HL-60 (cell line): ENCODE measurements at regions not wholly inside any gene's neighbourhood (a gene's known extent, or its start where the extent isn't known, plus 50 kb on each side); places are given as distances from the start of the nearest gene placed in this dataset.

Experiments
- CTCF ChIP-seq: IDR thresholded peaks from one replicate; pipeline ENCODE4 v1.5.1; 2011; ENCODE audit warnings: low read length, control low read depth, inconsistent platforms; ENCODE audit not compliant: insufficient read depth
- GABPA ChIP-seq: IDR thresholded peaks from 2 replicates; pipeline ENCODE4 v1.6.1; 2012; ENCODE audit warnings: low read depth
- POLR2AphosphoS5 ChIP-seq: IDR thresholded peaks from 2 replicates; pipeline ENCODE4 v1.6.1; 2012; ENCODE audit warnings: low read depth
- SPI1 ChIP-seq: IDR thresholded peaks from 2 replicates; pipeline ENCODE4 v1.6.1; 2012; ENCODE audit warnings: low read depth, mild to moderate bottlenecking, borderline replicate concordance
- TF ChIP-seq, protein P1 (sequence below): IDR thresholded peaks from 2 replicates; pipeline ENCODE4 v1.6.1; 2012; ENCODE audit warnings: low read depth; ENCODE audit not compliant: insufficient replicate concordance

DNA sequence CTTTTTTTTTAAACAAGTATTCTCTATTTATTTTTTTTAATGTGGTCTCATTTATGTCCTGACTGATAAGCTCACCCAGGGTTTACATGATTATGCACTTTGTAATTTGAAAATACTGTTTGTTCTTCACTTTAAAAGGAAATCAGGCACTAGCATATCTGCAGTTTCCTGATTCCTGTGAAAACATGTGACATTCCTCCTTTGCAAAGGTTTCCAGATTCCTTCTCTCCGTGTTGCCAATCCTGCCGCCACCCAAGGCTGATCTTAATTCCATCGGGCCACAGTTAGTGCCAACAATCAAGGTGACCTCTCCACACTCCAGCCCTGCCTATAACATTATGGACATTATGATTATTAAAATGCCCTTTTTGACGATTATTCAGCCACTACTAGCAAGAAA is 225.4 kb downstream of the PCDH7 start:
- TF ChIP-seq CTCF: no peak
- no peak for TF ChIP-seq POLR2AphosphoS5
- TF ChIP-seq GABPA: no peak
- TF ChIP-seq, protein P1, sequence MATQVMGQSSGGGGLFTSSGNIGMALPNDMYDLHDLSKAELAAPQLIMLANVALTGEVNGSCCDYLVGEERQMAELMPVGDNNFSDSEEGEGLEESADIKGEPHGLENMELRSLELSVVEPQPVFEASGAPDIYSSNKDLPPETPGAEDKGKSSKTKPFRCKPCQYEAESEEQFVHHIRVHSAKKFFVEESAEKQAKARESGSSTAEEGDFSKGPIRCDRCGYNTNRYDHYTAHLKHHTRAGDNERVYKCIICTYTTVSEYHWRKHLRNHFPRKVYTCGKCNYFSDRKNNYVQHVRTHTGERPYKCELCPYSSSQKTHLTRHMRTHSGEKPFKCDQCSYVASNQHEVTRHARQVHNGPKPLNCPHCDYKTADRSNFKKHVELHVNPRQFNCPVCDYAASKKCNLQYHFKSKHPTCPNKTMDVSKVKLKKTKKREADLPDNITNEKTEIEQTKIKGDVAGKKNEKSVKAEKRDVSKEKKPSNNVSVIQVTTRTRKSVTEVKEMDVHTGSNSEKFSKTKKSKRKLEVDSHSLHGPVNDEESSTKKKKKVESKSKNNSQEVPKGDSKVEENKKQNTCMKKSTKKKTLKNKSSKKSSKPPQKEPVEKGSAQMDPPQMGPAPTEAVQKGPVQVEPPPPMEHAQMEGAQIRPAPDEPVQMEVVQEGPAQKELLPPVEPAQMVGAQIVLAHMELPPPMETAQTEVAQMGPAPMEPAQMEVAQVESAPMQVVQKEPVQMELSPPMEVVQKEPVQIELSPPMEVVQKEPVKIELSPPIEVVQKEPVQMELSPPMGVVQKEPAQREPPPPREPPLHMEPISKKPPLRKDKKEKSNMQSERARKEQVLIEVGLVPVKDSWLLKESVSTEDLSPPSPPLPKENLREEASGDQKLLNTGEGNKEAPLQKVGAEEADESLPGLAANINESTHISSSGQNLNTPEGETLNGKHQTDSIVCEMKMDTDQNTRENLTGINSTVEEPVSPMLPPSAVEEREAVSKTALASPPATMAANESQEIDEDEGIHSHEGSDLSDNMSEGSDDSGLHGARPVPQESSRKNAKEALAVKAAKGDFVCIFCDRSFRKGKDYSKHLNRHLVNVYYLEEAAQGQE: no peak
- TF ChIP-seq SPI1: no peak
